ENCODE measurements at regions not wholly inside any gene's neighbourhood (a gene's known extent, or its start where the extent isn't known, plus 50 kb on each side); places are given as distances from the start of the nearest gene placed in this dataset.

GRCh38 chr6:169158691-169159090, 95.0 kb downstream of the THBS2 start:
- POLR2A ChIA-PET (ENCODE audit: unreplicated experiment) = no interaction called here
- DNase-seq (peak; percentile 41), ATAC-seq (ENCODE audit: low read depth) (no peak)

More at GRCh38 chr6:169158691-169159090, 95.0 kb downstream of the THBS2 start:
- peak overlapping the region; percentile 74 to 89 for H4K8ac ChIP-seq (ENCODE audit: low read depth in 2 of 2, low read length in 2 of 2)
- H3K27me3 ChIP-seq (ENCODE audit: control insufficient read depth, insufficient read depth, low read length) = no peaks in the 10 kb centered on the region
- in situ Hi-C loops (cut with MboI; ENCODE audit: low sequenced_read_pairs) = no loop called here
- peak overlapping the region; percentile 92 for H4K5ac ChIP-seq (ENCODE audit: low read depth, low read length)
- peak overlapping the region; percentile 67; the same call in 1 of the 2 replicates for H3K27ac ChIP-seq (ENCODE audit: insufficient read depth, low read length)
- no peaks in the 10 kb centered on the region for H3K9me3 ChIP-seq (ENCODE audit: control insufficient read depth, insufficient read depth, low read length)
- CTCF ChIA-PET = no interaction called here
- peaks cover 9% of the 10 kb centered on the region for H3K9me1 ChIP-seq (ENCODE audit: insufficient read depth, low read length)
- no peaks in the 10 kb centered on the region for H3K36me3 ChIP-seq (ENCODE audit: control insufficient read depth, insufficient read depth, low read length)
- H4K20me1 ChIP-seq (ENCODE audit: insufficient read depth, low read length) = no peaks in the 10 kb centered on the region
- H2AFZ ChIP-seq (replicated peaks; ENCODE audit: low read length, poor library complexity) = peak overlapping the region; percentile 88
- H3K79me1 ChIP-seq (ENCODE audit: low read depth in 1 of 2, low read length in 2 of 2) = peaks cover 0 to 15% of the 10 kb centered on the region in 2 experiments; a peak in 2 of 4 replicates
- peak overlapping the region; percentile 88 for H3K4ac ChIP-seq (ENCODE audit: low read depth, low read length)
- 49% methylated on average over 9 of the region's 10 CpGs; no CpG with 5 or more reads in 1 of the 2 experiments for WGBS, 2 experiments (ENCODE audit: extremely low coverage in 2 of 2, insufficient read length in 1 of 2)
- H2BK15ac ChIP-seq (ENCODE audit: low read depth, low read length) = peak overlapping the region; percentile 82
- H3K14ac ChIP-seq (replicated peaks; ENCODE audit: low read depth, low read length) = peak overlapping the region; percentile 89
- peak overlapping the region; percentile 57 for H3K9ac ChIP-seq (ENCODE audit: low read depth, low read length)
- peak overlapping the region; percentile 89 for H4K91ac ChIP-seq (ENCODE audit: insufficient read depth, low read depth, low read length)
- peak overlapping the region; percentile 92 for H2BK120ac ChIP-seq (ENCODE audit: low read depth, low read length)
- H2AK9ac ChIP-seq (replicated peaks; ENCODE audit: low read depth, low read length, poor library complexity) = peak overlapping the region; percentile 82
- H2AK5ac ChIP-seq (ENCODE audit: low read depth, low read length) = peak overlapping the region; percentile 51
- intact Hi-C loops (cut with micrococcal nuclease) = no loop called here
- H3K4me2 ChIP-seq (ENCODE audit: low read depth, low read length) = no peak overlapping the region; the same call in 1 of the 2 replicates
- H3K23ac ChIP-seq (ENCODE audit: low read depth, low read length) = peak overlapping the region; percentile 85
- dilution Hi-C loops (cut with HindIII; ENCODE audit: low sequenced_read_pairs, unreplicated experiment) = no loop called here
- H3K18ac ChIP-seq (ENCODE audit: low read depth, low read length) = peak overlapping the region; percentile 82
- peaks cover 39% of the 10 kb centered on the region for H3K4me1 ChIP-seq (ENCODE audit: control insufficient read depth, insufficient read depth, low read length)
- H2BK20ac ChIP-seq (ENCODE audit: low read depth, low read length) = peak overlapping the region; percentile 90
- H3K4me3 ChIP-seq (ENCODE audit: insufficient read depth, low read depth, low read length) = no peak overlapping the region
- BruUV-seq (replicated peaks) = no TSS peak
- TF ChIP-seq CTCF (conservative IDR thresholded peaks at IDR 0.05; ENCODE audit: low read depth, low read length) (0 out of 2 replicates have a peak, but pooled peaks have one; percentile 10), RAD21 (IDR thresholded peaks at IDR 0.05; ENCODE audit: low read length) (no peak; the same call in 1 of the 2 replicates), RFX5 (IDR thresholded peaks at IDR 0.05; ENCODE audit: low read depth, low read length) (no peak), MXI1 (IDR thresholded peaks at IDR 0.05; ENCODE audit: borderline replicate concordance, low read depth, low read length) (no peak), MAZ (IDR thresholded peaks at IDR 0.05; ENCODE audit: borderline replicate concordance, low read depth, low read length) (no peak), CEBPB (IDR thresholded peaks at IDR 0.05; ENCODE audit: low read depth, low read length) (no peak)
- H3K56ac ChIP-seq (ENCODE audit: extremely low read depth, insufficient read depth, low read length) = peak overlapping the region; percentile 45; the same call in 1 of the 2 replicates
- H2BK5ac ChIP-seq (ENCODE audit: low read depth, low read length, poor library complexity, severe bottlenecking) = peak overlapping the region; percentile 33
